ENCODE measurements at regions not wholly inside any gene's neighbourhood (a gene's known extent, or its start where the extent isn't known, plus 50 kb on each side); places are given as distances from the start of the nearest gene placed in this dataset.
A peak's percentile ranks its signal among the peaks of the same experiment; 100 is the strongest.

DNA sequence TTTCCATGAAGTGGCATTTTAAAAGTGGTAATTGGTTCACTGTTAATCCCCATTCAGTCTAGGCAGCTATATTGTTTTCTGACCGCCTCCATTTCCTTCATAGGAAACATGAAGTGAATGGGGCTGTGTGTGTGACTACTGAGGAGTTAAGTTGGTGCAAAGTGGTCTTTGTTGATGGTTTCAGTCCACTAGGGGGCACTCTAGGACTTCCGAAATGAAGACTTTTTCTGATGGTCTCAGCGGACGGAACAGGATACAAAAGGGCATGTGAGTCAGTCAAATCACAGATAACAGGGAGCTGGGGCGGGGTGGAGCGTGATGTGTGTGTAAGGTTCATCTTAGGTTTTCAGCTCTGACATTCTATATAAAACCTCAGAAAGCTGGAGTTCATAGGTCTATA lies 240.1 kb upstream of the OR4E1 start (continued):
- TF ChIP-seq, protein P1, sequence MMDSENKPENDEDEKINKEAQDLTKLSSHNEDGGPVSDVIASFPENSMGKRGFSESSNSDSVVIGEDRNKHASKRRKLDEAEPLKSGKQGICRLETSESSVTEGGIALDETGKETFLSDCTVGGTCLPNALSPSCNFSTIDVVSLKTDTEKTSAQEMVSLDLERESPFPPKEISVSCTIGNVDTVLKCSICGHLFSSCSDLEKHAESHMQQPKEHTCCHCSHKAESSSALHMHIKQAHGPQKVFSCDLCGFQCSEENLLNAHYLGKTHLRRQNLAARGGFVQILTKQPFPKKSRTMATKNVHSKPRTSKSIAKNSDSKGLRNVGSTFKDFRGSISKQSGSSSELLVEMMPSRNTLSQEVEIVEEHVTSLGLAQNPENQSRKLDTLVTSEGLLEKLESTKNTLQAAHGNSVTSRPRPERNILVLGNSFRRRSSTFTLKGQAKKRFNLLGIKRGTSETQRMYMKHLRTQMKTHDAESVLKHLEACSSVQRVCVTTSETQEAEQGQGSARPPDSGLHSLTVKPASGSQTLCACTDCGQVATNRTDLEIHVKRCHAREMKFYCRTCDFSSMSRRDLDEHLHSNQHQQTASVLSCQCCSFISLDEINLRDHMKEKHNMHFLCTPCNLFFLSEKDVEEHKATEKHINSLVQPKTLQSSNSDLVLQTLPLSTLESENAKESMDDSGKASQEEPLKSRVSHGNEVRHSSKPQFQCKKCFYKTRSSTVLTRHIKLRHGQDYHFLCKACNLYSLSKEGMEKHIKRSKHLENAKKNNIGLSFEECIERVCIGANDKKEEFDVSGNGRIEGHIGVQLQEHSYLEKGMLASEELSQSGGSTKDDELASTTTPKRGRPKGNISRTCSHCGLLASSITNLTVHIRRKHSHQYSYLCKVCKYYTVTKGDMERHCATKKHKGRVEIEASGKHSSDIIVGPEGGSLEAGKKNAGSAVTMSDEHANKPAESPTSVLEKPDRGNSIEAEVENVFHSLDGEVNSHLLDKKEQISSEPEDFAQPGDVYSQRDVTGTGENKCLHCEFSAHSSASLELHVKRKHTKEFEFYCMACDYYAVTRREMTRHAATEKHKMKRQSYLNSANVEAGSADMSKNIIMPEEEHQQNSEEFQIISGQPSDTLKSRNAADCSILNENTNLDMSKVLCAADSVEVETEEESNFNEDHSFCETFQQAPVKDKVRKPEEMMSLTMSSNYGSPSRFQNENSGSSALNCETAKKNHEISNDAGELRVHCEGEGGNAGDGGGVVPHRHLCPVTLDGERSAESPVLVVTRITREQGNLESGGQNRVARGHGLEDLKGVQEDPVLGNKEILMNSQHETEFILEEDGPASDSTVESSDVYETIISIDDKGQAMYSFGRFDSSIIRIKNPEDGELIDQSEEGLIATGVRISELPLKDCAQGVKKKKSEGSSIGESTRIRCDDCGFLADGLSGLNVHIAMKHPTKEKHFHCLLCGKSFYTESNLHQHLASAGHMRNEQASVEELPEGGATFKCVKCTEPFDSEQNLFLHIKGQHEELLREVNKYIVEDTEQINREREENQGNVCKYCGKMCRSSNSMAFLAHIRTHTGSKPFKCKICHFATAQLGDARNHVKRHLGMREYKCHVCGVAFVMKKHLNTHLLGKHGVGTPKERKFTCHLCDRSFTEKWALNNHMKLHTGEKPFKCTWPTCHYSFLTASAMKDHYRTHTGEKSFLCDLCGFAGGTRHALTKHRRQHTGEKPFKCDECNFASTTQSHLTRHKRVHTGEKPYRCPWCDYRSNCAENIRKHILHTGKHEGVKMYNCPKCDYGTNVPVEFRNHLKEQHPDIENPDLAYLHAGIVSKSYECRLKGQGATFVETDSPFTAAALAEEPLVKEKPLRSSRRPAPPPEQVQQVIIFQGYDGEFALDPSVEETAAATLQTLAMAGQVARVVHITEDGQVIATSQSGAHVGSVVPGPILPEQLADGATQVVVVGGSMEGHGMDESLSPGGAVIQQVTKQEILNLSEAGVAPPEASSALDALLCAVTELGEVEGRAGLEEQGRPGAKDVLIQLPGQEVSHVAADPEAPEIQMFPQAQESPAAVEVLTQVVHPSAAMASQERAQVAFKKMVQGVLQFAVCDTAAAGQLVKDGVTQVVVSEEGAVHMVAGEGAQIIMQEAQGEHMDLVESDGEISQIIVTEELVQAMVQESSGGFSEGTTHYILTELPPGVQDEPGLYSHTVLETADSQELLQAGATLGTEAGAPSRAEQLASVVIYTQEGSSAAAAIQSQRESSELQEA (CRISPR knock-in tag; IDR thresholded peaks at IDR 0.05; ENCODE audit: not compliant biosample characterization) = no peak
- TF ChIP-seq ZNF556 (CRISPR knock-in tag; IDR thresholded peaks at IDR 0.05; ENCODE audit: borderline replicate concordance) = no peak
- TF ChIP-seq AHR (CRISPR knock-in tag; IDR thresholded peaks at IDR 0.05) = no peak
- TF ChIP-seq SIN3B (IDR thresholded peaks at IDR 0.05; ENCODE audit: low read length) = no peak
- peak; percentile 59 for TF ChIP-seq STAG1 (CRISPR knock-in tag; IDR thresholded peaks at IDR 0.05)
- TF ChIP-seq EHMT2 (IDR thresholded peaks at IDR 0.05; ENCODE audit: borderline replicate concordance, low read depth, low read length) = no peak
- no peak for TF ChIP-seq FOXJ3 (CRISPR knock-in tag; IDR thresholded peaks at IDR 0.05; ENCODE audit: borderline replicate concordance)
- no peak for TF ChIP-seq SMAD3 (CRISPR knock-in tag; IDR thresholded peaks at IDR 0.05)
- no peak for TF ChIP-seq GATAD1 (CRISPR knock-in tag; IDR thresholded peaks at IDR 0.05)
- TF ChIP-seq, protein P2, sequence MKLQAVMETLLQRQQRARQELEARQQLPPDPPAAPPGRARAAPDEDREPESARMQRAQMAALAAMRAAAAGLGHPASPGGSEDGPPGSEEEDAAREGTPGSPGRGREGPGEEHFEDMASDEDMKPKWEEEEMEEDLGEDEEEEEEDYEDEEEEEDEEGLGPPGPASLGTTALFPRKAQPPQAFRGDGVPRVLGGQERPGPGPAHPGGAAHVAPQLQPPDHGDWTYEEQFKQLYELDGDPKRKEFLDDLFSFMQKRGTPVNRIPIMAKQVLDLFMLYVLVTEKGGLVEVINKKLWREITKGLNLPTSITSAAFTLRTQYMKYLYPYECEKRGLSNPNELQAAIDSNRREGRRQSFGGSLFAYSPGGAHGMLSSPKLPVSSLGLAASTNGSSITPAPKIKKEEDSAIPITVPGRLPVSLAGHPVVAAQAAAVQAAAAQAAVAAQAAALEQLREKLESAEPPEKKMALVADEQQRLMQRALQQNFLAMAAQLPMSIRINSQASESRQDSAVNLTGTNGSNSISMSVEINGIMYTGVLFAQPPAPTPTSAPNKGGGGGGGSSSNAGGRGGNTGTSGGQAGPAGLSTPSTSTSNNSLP (IDR thresholded peaks at IDR 0.05; ENCODE audit: low read depth, low read length) = 0 out of 2 replicates have a peak, but pooled peaks have one; percentile 45
- no peak for TF ChIP-seq RORA (CRISPR knock-in tag; IDR thresholded peaks at IDR 0.05)
- TF ChIP-seq U2AF1 (optimal IDR thresholded peaks at IDR 0.05; ENCODE audit: low read depth, low read length) = no peak
- no peak for TF ChIP-seq KDM6A (CRISPR knock-in tag; IDR thresholded peaks at IDR 0.05; ENCODE audit: low read depth)
- TF ChIP-seq, protein P3, sequence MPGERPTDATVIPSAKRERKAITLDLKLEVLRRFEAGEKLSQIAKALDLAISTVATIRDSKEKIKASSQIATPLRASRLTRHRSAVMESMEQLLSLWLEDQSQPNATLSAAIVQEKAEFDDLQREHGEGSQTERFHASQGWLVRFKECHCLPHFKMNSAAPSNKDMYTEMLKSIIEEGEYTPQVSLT (CRISPR knock-in tag; IDR thresholded peaks at IDR 0.05; ENCODE audit: borderline replicate concordance, low read depth) = no peak
- peak; percentile 74 for TF ChIP-seq FOSL2 (CRISPR knock-in tag; IDR thresholded peaks at IDR 0.05)
- TF ChIP-seq LCORL (IDR thresholded peaks at IDR 0.05) = no peak
- 0 out of 2 replicates have a peak, but pooled peaks have one; percentile 21 for TF ChIP-seq LCORL (CRISPR knock-in tag; IDR thresholded peaks at IDR 0.05)
- no peak for TF ChIP-seq AGO2 (optimal IDR thresholded peaks at IDR 0.05; ENCODE audit: low read depth, low read length)
- no peak for TF ChIP-seq CC2D1A (CRISPR knock-in tag; IDR thresholded peaks at IDR 0.05)
- TF ChIP-seq NCOR1 (IDR thresholded peaks at IDR 0.05; ENCODE audit: borderline replicate concordance, low read length) = no peak
- no peak for TF ChIP-seq KDM3A (CRISPR knock-in tag; IDR thresholded peaks at IDR 0.05; ENCODE audit: low read depth)
- peak; percentile 51; the same call in 1 of the 2 replicates for TF ChIP-seq FOXK1 (CRISPR knock-in tag; IDR thresholded peaks at IDR 0.05; ENCODE audit: borderline replicate concordance, low read depth)
- no peak for TF ChIP-seq ATF7-NPFF (CRISPR knock-in tag; IDR thresholded peaks at IDR 0.05; ENCODE audit: low read depth)

Measured in HepG2 (cell line).